NT2/D1 (cell line): ENCODE measurements at regions not wholly inside any gene's neighbourhood (a gene's known extent, or its start where the extent isn't known, plus 50 kb on each side); places are given as distances from the start of the nearest gene placed in this dataset.
A peak's percentile ranks its signal among the peaks of the same experiment; 100 is the strongest.

Experiments
- DNase-seq: peaks from one replicate; pipeline ENCODE4 v3.0.0-alpha.2; 2011; ENCODE audit warnings: low read depth, low spot score
- H3K27me3 ChIP-seq: 2 replicates; pipeline ENCODE4 v1.6.0; 2011; ENCODE audit warnings: mild to moderate bottlenecking; ENCODE audit not compliant: insufficient read length, insufficient read depth
- H3K36me3 ChIP-seq: 2 replicates; pipeline ENCODE4 v1.6.1; 2011; ENCODE audit warnings: mild to moderate bottlenecking, low read length, mixed read lengths; ENCODE audit not compliant: insufficient read depth, insufficient read length
- H3K4me1 ChIP-seq: 2 replicates; pipeline ENCODE4 v1.5.1; 2011; ENCODE audit not compliant: insufficient read depth, insufficient read length
- H3K4me3 ChIP-seq: 2 replicates; pipeline ENCODE4 v1.5.1; 2011; ENCODE audit warnings: low read depth; ENCODE audit not compliant: insufficient read length
- H3K9ac ChIP-seq: 2 replicates; pipeline ENCODE4 v1.6.0; 2011; ENCODE audit warnings: low read depth; ENCODE audit not compliant: insufficient read length
- H3K9me3 ChIP-seq: 2 replicates; pipeline ENCODE4 v1.5.1; 2011; ENCODE audit warnings: mild to moderate bottlenecking, low read length; ENCODE audit not compliant: insufficient read depth
- SUZ12 ChIP-seq: IDR thresholded peaks from 2 replicates; pipeline ENCODE4 v1.6.1; 2011; ENCODE audit not compliant: insufficient read length, insufficient read depth; ENCODE audit errors: extremely low read depth
- YY1 ChIP-seq: IDR thresholded peaks from 2 replicates; pipeline ENCODE4 v1.6.1; 2011; ENCODE audit not compliant: insufficient read length, insufficient read depth
- ZNF274 ChIP-seq: IDR thresholded peaks from 2 replicates; pipeline ENCODE4 v1.6.1; 2011; ENCODE audit warnings: mild to moderate bottlenecking, low read depth, low read length

DNA sequence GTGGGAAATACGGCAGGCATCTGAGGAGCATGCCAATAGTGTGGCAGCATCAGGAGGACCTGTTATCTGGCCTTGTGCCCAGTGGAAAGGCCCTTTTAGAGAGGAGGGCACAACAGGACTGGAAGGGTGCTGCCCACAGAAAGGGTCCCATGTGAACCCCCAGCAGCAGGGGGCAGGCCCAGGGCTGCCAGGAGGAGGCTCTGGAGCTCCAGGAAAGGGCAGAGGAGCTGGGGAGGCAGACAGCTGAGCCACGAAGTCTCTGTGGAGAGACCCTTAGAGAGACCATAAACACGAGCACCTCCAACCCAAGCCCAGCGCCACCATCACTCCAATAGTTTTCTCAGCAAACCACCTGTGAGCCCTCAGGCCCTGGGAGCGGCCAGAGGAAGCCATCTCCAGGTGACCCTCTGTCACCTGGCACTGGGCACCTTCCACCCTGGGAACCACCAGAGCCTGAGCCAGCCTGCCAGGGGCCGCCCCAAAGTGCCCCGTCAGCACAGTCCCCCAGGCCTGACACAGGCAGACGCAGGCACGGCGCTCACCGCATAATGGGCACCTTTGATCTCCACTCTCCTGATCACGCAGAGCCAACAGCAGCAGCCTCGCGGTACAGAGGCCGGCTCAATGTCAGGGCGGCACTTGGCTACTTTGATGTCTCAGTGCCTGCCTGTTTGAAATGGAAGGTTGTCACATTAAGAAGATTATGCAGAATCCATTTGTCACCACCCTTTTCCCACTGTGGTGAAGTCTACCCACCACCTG lies 162.5 kb upstream of the RAB6C start:
- Histone ChIP-seq H3K9me3 (peaks cover 51% of the 10 kb centered on the region), H3K36me3 (no peaks in the 10 kb centered on the region), H3K27me3 (no peaks in the 10 kb centered on the region), H3K4me1 (peaks cover 6% of the 10 kb centered on the region), H3K4me3 (no peak overlapping the region), H3K9ac (no peak overlapping the region)
- TF ChIP-seq SUZ12 (no peak), YY1 (no peak), ZNF274 (no peak)
- no peak for DNase-seq

DNA sequence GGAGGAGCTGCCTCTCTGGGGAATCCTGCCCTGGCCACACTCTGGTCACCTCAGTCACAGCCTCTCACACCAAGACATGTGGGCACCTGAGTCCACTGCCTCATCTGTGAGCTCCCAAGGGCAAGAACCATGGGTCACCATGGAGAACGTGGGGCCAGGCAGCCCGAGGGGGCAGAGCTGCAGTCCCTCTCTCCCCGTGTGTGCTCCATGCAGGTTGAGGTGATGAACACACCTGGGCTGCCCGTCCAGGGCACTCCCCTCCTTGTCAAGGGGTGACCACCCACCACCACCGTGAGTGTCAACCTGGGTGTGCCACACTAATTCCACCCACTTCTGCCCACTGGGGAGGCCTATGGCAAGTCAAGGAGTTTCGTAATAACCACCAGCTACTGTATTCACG lies 159.6 kb upstream of the RAB6C start:
- TF ChIP-seq ZNF274 = no peak
- TF ChIP-seq YY1 = no peak
- no peak for TF ChIP-seq SUZ12
- peaks cover 28% of the 10 kb centered on the region for H3K9me3 ChIP-seq
- H3K4me1 ChIP-seq = peaks cover 10% of the 10 kb centered on the region
- H3K27me3 ChIP-seq = no peaks in the 10 kb centered on the region
- H3K9ac ChIP-seq = no peak overlapping the region
- no peaks in the 10 kb centered on the region for H3K36me3 ChIP-seq
- DNase-seq = no peak
- H3K4me3 ChIP-seq = no peak overlapping the region

DNA sequence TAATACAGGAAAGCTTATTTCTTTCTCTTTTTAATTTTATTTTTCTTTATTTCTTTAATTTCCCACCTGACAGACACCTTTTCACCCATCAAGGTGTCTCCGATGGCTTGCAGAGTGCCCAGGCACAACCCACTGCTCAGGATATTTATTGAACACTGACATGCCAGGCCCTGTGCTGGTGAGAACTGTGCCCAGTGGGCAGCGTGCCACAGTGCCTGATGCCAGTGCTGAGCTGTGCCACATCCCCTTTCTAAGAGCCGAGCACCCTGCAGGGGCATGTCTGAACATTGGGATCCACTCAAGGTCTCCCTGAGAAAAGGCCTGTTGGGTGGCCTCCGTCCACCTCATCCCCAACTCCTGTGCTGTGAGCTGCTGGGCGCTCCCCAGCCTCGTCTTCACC lies 158.6 kb upstream of the RAB6C start:
- Histone ChIP-seq H3K4me3 (no peak overlapping the region), H3K27me3 (no peaks in the 10 kb centered on the region), H3K36me3 (no peaks in the 10 kb centered on the region), H3K9me3 (peaks cover 20% of the 10 kb centered on the region), H3K9ac (no peak overlapping the region), H3K4me1 (peaks cover 10% of the 10 kb centered on the region)
- DNase-seq = no peak
- no peak for TF ChIP-seq SUZ12
- TF ChIP-seq YY1 = no peak
- no peak for TF ChIP-seq ZNF274

DNA sequence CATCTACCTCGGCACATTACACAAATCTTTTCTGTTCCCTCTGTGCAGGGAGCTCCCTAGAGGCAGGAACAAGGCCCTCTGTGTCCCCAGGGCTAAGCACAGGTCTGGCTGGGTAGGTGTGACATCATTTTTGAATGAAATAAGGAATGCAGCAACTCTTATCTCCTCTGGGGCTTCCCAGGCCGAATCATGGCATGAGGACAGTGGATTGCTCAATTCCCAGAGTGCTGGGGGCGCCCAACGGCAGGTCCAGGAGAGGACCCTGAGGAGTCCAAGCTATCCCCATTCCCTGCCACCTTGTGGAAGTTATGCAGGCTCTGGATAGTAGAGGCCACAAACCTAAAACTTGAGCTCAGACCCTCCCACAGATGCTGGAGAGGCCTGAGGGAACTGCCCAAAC lies 158.0 kb upstream of the RAB6C start:
- H3K4me3 ChIP-seq = no peak overlapping the region
- no peak for DNase-seq
- no peaks in the 10 kb centered on the region for H3K27me3 ChIP-seq
- no peak overlapping the region for H3K9ac ChIP-seq
- H3K9me3 ChIP-seq = peaks cover 15% of the 10 kb centered on the region
- H3K4me1 ChIP-seq = peaks cover 10% of the 10 kb centered on the region
- TF ChIP-seq YY1 (no peak), SUZ12 (no peak), ZNF274 (no peak)
- H3K36me3 ChIP-seq = no peaks in the 10 kb centered on the region

DNA sequence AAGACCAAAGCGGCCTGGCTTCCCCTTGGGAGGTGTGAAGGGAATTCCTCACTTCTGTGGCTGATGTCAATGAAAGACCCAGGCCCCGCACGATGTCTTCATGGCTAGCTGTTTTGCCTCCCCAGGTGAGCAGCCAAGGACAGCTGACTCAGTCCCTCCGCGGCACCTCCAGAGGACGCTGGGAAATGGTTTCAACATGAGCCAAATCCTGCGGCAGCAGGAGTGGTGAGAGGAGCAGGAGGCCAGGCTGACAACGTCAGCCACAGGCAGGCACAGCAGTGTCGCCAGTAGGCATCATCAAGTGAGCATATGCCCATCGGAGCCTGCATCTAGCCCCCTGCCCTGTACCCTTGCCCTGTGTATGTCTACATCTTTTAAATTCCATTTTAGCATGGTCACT lies 156.4 kb upstream of the RAB6C start:
- DNase-seq = no peak
- Histone ChIP-seq H3K9ac (no peak overlapping the region), H3K4me1 (peaks cover 10% of the 10 kb centered on the region)

DNA sequence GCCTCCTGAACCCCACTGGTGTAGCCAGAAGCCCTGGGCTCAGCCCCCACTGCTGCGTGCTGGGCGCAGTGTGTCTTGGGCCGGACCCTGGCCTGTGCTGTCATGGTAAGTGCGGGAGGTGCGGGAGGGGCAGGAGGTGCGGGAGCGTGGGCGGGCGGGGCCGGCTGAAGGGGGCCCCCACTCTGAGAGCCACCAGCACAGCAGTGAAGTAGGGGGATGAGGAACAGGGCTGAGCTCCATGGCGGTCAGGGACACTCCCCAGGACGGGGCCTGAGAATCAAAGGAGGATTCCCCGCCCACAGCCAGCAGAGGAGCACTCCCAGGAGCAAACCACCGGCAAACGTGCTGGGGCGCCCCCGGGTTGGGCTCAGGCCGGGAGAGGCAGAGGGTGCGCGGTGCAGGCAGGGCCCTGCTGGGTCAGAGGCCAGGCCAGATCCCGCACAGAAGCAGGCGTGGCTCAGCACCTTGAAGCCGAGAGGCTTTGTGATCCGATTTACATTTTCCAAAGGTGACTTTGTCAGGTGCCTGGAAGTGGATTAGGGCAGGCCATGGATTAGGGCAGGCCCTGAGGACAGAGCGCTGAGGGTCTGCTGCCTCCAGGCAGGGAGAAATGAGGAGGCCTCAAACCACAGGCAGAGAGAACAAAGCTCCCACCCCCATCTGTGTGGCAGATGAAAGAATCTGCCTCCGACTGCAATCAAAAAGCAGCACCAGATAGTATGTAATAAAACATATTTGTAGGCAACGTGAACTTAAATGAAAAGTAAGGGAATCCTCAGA lies 152.0 kb upstream of the RAB6C start:
- Histone ChIP-seq H3K4me1 (no peaks in the 10 kb centered on the region), H3K4me3 (no peak overlapping the region), H3K36me3 (no peaks in the 10 kb centered on the region), H3K27me3 (no peaks in the 10 kb centered on the region), H3K9ac (peak overlapping the region; percentile 24), H3K9me3 (peaks cover 23% of the 10 kb centered on the region)
- TF ChIP-seq YY1 = no peak
- TF ChIP-seq ZNF274 = no peak
- no peak for TF ChIP-seq SUZ12
- DNase-seq = no peak

More for the DNA sequence above, 156.4 kb upstream of the RAB6C start:
- TF ChIP-seq YY1 (no peak), ZNF274 (no peak), SUZ12 (no peak)
- H3K4me3 ChIP-seq = no peak overlapping the region
- no peaks in the 10 kb centered on the region for H3K27me3 ChIP-seq
- H3K9me3 ChIP-seq = no peaks in the 10 kb centered on the region; the same call in 1 of the 2 replicates
- no peaks in the 10 kb centered on the region for H3K36me3 ChIP-seq

DNA sequence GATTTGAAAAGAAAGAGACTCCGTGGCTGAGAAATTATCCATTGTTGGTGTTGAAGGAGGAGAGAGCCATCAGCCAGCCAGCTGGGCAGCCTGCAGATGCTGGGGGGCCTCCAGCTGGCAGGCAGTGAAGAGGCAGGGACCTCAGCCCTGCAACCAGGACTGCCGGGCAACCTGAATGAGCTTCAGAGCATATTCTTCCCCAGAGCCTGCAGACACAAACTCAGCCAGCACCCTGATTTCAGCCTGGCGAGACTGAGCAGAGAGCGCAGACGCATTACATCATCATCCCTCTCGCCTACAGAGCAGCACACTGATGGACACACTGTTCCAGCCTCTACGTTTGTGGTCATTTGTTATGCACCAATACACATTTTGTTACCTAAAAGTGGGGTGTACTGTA lies 150.7 kb upstream of the RAB6C start:
- no peaks in the 10 kb centered on the region for H3K27me3 ChIP-seq
- no peak overlapping the region for H3K4me3 ChIP-seq
- no peak for TF ChIP-seq SUZ12
- TF ChIP-seq ZNF274 = no peak
- TF ChIP-seq YY1 = no peak
- no peak overlapping the region for H3K9ac ChIP-seq
- H3K9me3 ChIP-seq = peaks cover 33% of the 10 kb centered on the region
- no peaks in the 10 kb centered on the region for H3K4me1 ChIP-seq
- no peaks in the 10 kb centered on the region for H3K36me3 ChIP-seq
- DNase-seq = no peak
